Uterus (tissue), 3 donors: ENCODE measurements at regions not wholly inside any gene's neighbourhood (a gene's known extent, or its start where the extent isn't known, plus 50 kb on each side); places are given as distances from the start of the nearest gene placed in this dataset.

Experiments
- DNase-seq, 2 donors: peaks; one replicate each; pipeline ENCODE4 v3.0.0-alpha.2; 2019 to 2020
- H3K27ac ChIP-seq, 2 donors: fragments of 200-600 bp; sonication (generic); 1 replicate in 1 of 2; 2 replicates in 1 of 2; pipeline ENCODE4 v1.5.1; 2016 to 2018
- H3K27me3 ChIP-seq, 2 donors: fragments of 200-600 bp; sonication (generic); one replicate each; pipeline ENCODE4 v1.5.1; 2018 to 2019; ENCODE audit warnings: control low read depth in 1 of 2
- H3K36me3 ChIP-seq, 2 donors: fragments of 200-600 bp; sonication (generic); one replicate each; pipeline ENCODE4 v1.5.1; 2019; ENCODE audit warnings: control low read depth in 1 of 2
- H3K4me1 ChIP-seq, 2 donors: fragments of 200-600 bp; sonication (generic); one replicate each; pipeline ENCODE4 v1.5.1; 2018 to 2019; ENCODE audit warnings: control low read depth in 1 of 2
- H3K4me3 ChIP-seq, 2 donors: fragments of 200-600 bp; sonication (generic); 1 replicate in 1 of 2; 2 replicates in 1 of 2; pipeline ENCODE4 v1.5.1; 2018 to 2019; ENCODE audit warnings: mild to moderate bottlenecking in 1 of 2
- H3K9me3 ChIP-seq, 2 donors: fragments of 200-600 bp; sonication (generic); one replicate each; pipeline ENCODE4 v1.5.1; 2019; ENCODE audit warnings: control low read depth in 1 of 2
- CTCF ChIP-seq, 4 experiments: fragments of 200-600 bp in 2 of 4; fragments of 450-650 bp in 2 of 4; sonication (generic) in 2 of 4; IDR thresholded peaks; one replicate each; pipeline ENCODE4 v1.5.1; 2016 to 2019; ENCODE audit warnings: antibody characterized with exemption in 4 of 4, mild to moderate bottlenecking in 2 of 4, moderate library complexity in 1 of 4
- POLR2A ChIP-seq, 2 donors: fragments of 450-650 bp; IDR thresholded peaks; one replicate each; pipeline ENCODE4 v1.6.1; 2016; ENCODE audit warnings: antibody characterized with exemption in 2 of 2, mild to moderate bottlenecking in 1 of 2, moderate library complexity in 1 of 2
- intact Hi-C: fragments of 100-400 bp; cut with DNase I; formaldehyde crosslinking; loops from one replicate; pipeline ENCODE4 v1.15.1; 2023; ENCODE audit warnings: low total_unique reads
- donor health status: DM: yes; HTN: yes; CAD: no.

GRCh38 chr15:77825252-77825542, 192.5 kb upstream of the LINGO1 start:
- no peak overlapping the region for H3K27ac ChIP-seq
- H3K4me3 ChIP-seq = no peak overlapping the region
- TF ChIP-seq POLR2A (IDR thresholded peaks at IDR 0.05) (no peak), CTCF (IDR thresholded peaks at IDR 0.05) (no peak)
- intact Hi-C loops = no loop called here
- H3K4me1 ChIP-seq = peaks cover 0 to 1% of the 10 kb centered on the region in 2 donors
- H3K9me3 ChIP-seq = no peaks in the 10 kb centered on the region
- no peak for DNase-seq
- no peaks in the 10 kb centered on the region for H3K27me3 ChIP-seq
- H3K36me3 ChIP-seq = no peaks in the 10 kb centered on the region

GRCh38 chr15:77824361-77825251, 191.9 kb upstream of the LINGO1 start:
- TF ChIP-seq CTCF (IDR thresholded peaks at IDR 0.05) = no peak
- no peak for TF ChIP-seq POLR2A (IDR thresholded peaks at IDR 0.05)
- Histone ChIP-seq H3K4me1 (peaks cover 0 to 7% of the 10 kb centered on the region in 2 donors), H3K36me3 (no peaks in the 10 kb centered on the region), H3K9me3 (no peaks in the 10 kb centered on the region), H3K27me3 (no peaks in the 10 kb centered on the region), H3K4me3 (no peak overlapping the region), H3K27ac (no peak overlapping the region)
- DNase-seq = no peak
- intact Hi-C loops = no loop called here

- Histone ChIP-seq H3K36me3 (no peaks in the 10 kb centered on the region), H3K4me1 (peaks cover 0 to 16% of the 10 kb centered on the region in 2 donors), H3K27ac (no peak overlapping the region), H3K27me3 (no peaks in the 10 kb centered on the region), H3K9me3 (no peaks in the 10 kb centered on the region), H3K4me3 (no peak overlapping the region)
- no peak for TF ChIP-seq POLR2A (IDR thresholded peaks at IDR 0.05)
- TF ChIP-seq CTCF (IDR thresholded peaks at IDR 0.05) = no peak
- no peak for DNase-seq
- intact Hi-C loops = no loop called here
These were observed 191.0 kb upstream of the LINGO1 start for GRCh38 chr15:77823736-77824135.

GRCh38 chr15:77822631-77823230, 190.0 kb upstream of the LINGO1 start:
- TF ChIP-seq CTCF (IDR thresholded peaks at IDR 0.05) (no peak), POLR2A (IDR thresholded peaks at IDR 0.05) (no peak)
- Histone ChIP-seq H3K27me3 (no peaks in the 10 kb centered on the region), H3K27ac (no peak overlapping the region), H3K4me3 (no peak overlapping the region), H3K36me3 (no peaks in the 10 kb centered on the region), H3K4me1 (peaks cover 0 to 19% of the 10 kb centered on the region in 2 donors), H3K9me3 (no peaks in the 10 kb centered on the region)
- intact Hi-C loops = no loop called here
- DNase-seq = no peak

GRCh38 chr15:77821959-77822256, 189.2 kb upstream of the LINGO1 start:
- H3K27ac ChIP-seq = no peak overlapping the region
- H3K4me1 ChIP-seq = peaks cover 0 to 19% of the 10 kb centered on the region in 2 donors
- H3K27me3 ChIP-seq = peaks cover 0 to 4% of the 10 kb centered on the region in 2 donors
- intact Hi-C loops = no loop called here
- no peaks in the 10 kb centered on the region for H3K9me3 ChIP-seq
- no peak overlapping the region for H3K4me3 ChIP-seq
- no peak for TF ChIP-seq POLR2A (IDR thresholded peaks at IDR 0.05)
- no peak for TF ChIP-seq CTCF (IDR thresholded peaks at IDR 0.05)
- DNase-seq = no peak
- H3K36me3 ChIP-seq = no peaks in the 10 kb centered on the region
